Activated CD4-positive, alpha-beta T cell treated with anti-CD3 and anti-CD28 coated beads, Interleukin-2, amount 10 ng/mL, durations not matched to agents 7 days and 5 days (primary cell): ENCODE measurements at regions not wholly inside any gene's neighbourhood (a gene's known extent, or its start where the extent isn't known, plus 50 kb on each side); places are given as distances from the start of the nearest gene placed in this dataset.

Experiments
- CTCF ChIA-PET: fragments of 350-600 bp; sonication (Branson Sonifier 250); formaldehyde crosslinking; loops from one replicate; lab custom pipeline; 2021; ENCODE audit warnings: antibody characterized with exemption; lab: Charles Lee
- POLR2A ChIA-PET: fragments of 350-600 bp; sonication (Branson Sonifier 250); formaldehyde crosslinking; loops from one replicate; lab custom pipeline; 2021; ENCODE audit warnings: antibody characterized with exemption; lab: Charles Lee
- DNase-seq: peaks from one replicate; pipeline ENCODE4 v3.0.0-alpha.2; 2020
- H3K27ac Mint-ChIP-seq: one replicate; pipeline ENCODE4 v1.8.0; 2021; ENCODE audit warnings: mild to moderate bottlenecking, moderate library complexity, mixed read lengths
- H3K27me3 Mint-ChIP-seq: one replicate; pipeline ENCODE4 v1.8.0; 2021; ENCODE audit warnings: mixed read lengths
- H3K36me3 Mint-ChIP-seq: one replicate; pipeline ENCODE4 v1.8.0; 2021; ENCODE audit warnings: low read depth, mixed read lengths
- H3K4me1 Mint-ChIP-seq: one replicate; pipeline ENCODE4 v1.8.0; 2021; ENCODE audit warnings: mixed read lengths
- H3K4me3 Mint-ChIP-seq: one replicate; pipeline ENCODE4 v1.8.0; 2021; ENCODE audit warnings: mild to moderate bottlenecking, moderate library complexity, mixed read lengths
- H3K9me3 Mint-ChIP-seq: one replicate; pipeline ENCODE4 v1.8.0; 2021; ENCODE audit warnings: mixed read lengths

GRCh38 chr5:61912559-61912958, 393.4 kb upstream of the KIF2A start:
- Mint-ChIP-seq H3K36me3 (no peaks in the 10 kb centered on the region), H3K9me3 (no peaks in the 10 kb centered on the region), H3K4me3 (no peak overlapping the region), H3K27me3 (no peaks in the 10 kb centered on the region), H3K27ac (no peak overlapping the region), H3K4me1 (no peaks in the 10 kb centered on the region)
- no peak for DNase-seq
- ChIA-PET CTCF (no interaction called here), POLR2A (no interaction called here)

GRCh38 chr5:61915646-61916045, 390.4 kb upstream of the KIF2A start:
- Mint-ChIP-seq H3K9me3 (no peaks in the 10 kb centered on the region), H3K4me3 (no peak overlapping the region), H3K27me3 (no peaks in the 10 kb centered on the region), H3K27ac (no peak overlapping the region), H3K4me1 (no peaks in the 10 kb centered on the region), H3K36me3 (no peaks in the 10 kb centered on the region)
- no peak for DNase-seq
- POLR2A ChIA-PET, result no interaction called here
- CTCF ChIA-PET, result no interaction called here

GRCh38 chr5:61916621-61917620, 389.1 kb upstream of the KIF2A start:
- ChIA-PET CTCF (interaction anchor here (0.7 kb wide), 2 partner anchors 17 to 28 kb away, joined by 3 read pairs; no protein-coding TSS in a partner anchor), POLR2A (no interaction called here)
- DNase-seq, result no peak

GRCh38 chr5:61918611-61919010, 387.4 kb upstream of the KIF2A start:
- ChIA-PET POLR2A (no interaction called here), CTCF (no interaction called here)
- no peak for DNase-seq
- no peaks in the 10 kb centered on the region for H3K9me3 Mint-ChIP-seq
- no peak overlapping the region for H3K4me3 Mint-ChIP-seq
- no peaks in the 10 kb centered on the region for H3K4me1 Mint-ChIP-seq
- H3K27ac Mint-ChIP-seq, result no peak overlapping the region
- H3K36me3 Mint-ChIP-seq, result no peaks in the 10 kb centered on the region
- H3K27me3 Mint-ChIP-seq, result peaks cover under 1% of the 10 kb centered on the region

More at GRCh38 chr5:61916621-61917620, 389.1 kb upstream of the KIF2A start:
- Mint-ChIP-seq H3K36me3 (no peaks in the 10 kb centered on the region), H3K27me3 (no peaks in the 10 kb centered on the region), H3K9me3 (no peaks in the 10 kb centered on the region), H3K27ac (no peak overlapping the region), H3K4me1 (no peaks in the 10 kb centered on the region), H3K4me3 (no peak overlapping the region)

GRCh38 chr5:61919920-61920319, 386.1 kb upstream of the KIF2A start:
- DNase-seq, result no peak
- peaks cover 3% of the 10 kb centered on the region for H3K27me3 Mint-ChIP-seq
- no peaks in the 10 kb centered on the region for H3K36me3 Mint-ChIP-seq
- no peaks in the 10 kb centered on the region for H3K9me3 Mint-ChIP-seq
- no peak overlapping the region for H3K27ac Mint-ChIP-seq
- no peak overlapping the region for H3K4me3 Mint-ChIP-seq
- ChIA-PET CTCF (no interaction called here), POLR2A (no interaction called here)
- H3K4me1 Mint-ChIP-seq, result no peaks in the 10 kb centered on the region

GRCh38 chr5:61924251-61924650, 381.8 kb upstream of the KIF2A start:
- H3K27me3 Mint-ChIP-seq, result peaks cover 5% of the 10 kb centered on the region
- no peak overlapping the region for H3K27ac Mint-ChIP-seq
- H3K9me3 Mint-ChIP-seq, result no peaks in the 10 kb centered on the region
- CTCF ChIA-PET, result no interaction called here
- POLR2A ChIA-PET, result no interaction called here
- H3K4me1 Mint-ChIP-seq, result no peaks in the 10 kb centered on the region
- H3K4me3 Mint-ChIP-seq, result no peak overlapping the region
- H3K36me3 Mint-ChIP-seq, result no peaks in the 10 kb centered on the region
- DNase-seq, result no peak

- H3K27me3 Mint-ChIP-seq, result peaks cover 5% of the 10 kb centered on the region
- CTCF ChIA-PET, result no interaction called here
- POLR2A ChIA-PET, result no interaction called here
- no peaks in the 10 kb centered on the region for H3K4me1 Mint-ChIP-seq
- DNase-seq, result no peak
- no peaks in the 10 kb centered on the region for H3K9me3 Mint-ChIP-seq
- no peak overlapping the region for H3K4me3 Mint-ChIP-seq
- H3K36me3 Mint-ChIP-seq, result no peaks in the 10 kb centered on the region
- H3K27ac Mint-ChIP-seq, result no peak overlapping the region
These were observed 379.1 kb upstream of the KIF2A start for GRCh38 chr5:61926911-61927310.

- H3K27ac Mint-ChIP-seq, result no peak overlapping the region
- no peaks in the 10 kb centered on the region for H3K9me3 Mint-ChIP-seq
- no peak overlapping the region for H3K4me3 Mint-ChIP-seq
- peaks cover 2% of the 10 kb centered on the region for H3K27me3 Mint-ChIP-seq
- no peaks in the 10 kb centered on the region for H3K36me3 Mint-ChIP-seq
- CTCF ChIA-PET, result interaction anchor here (1.1 kb wide), 1 partner anchor 9 kb away, joined by 4 read pairs; no protein-coding TSS in a partner anchor
- no peak for DNase-seq
- H3K4me1 Mint-ChIP-seq, result no peaks in the 10 kb centered on the region
- POLR2A ChIA-PET, result no interaction called here
These were observed 374.8 kb upstream of the KIF2A start for GRCh38 chr5:61931236-61931635.

- ChIA-PET CTCF (interaction anchor here (0.7 to 1.4 kb wide), 2 partner anchors 17 to 140 kb away, joined by 3 read pairs; no protein-coding TSS in a partner anchor), POLR2A (no interaction called here)
- H3K9me3 Mint-ChIP-seq, result no peaks in the 10 kb centered on the region
- no peaks in the 10 kb centered on the region for H3K36me3 Mint-ChIP-seq
- H3K4me3 Mint-ChIP-seq, result no peak overlapping the region
- peak; percentile 15 for DNase-seq
- peaks cover 2% of the 10 kb centered on the region for H3K27me3 Mint-ChIP-seq
- H3K4me1 Mint-ChIP-seq, result no peaks in the 10 kb centered on the region
- no peak overlapping the region for H3K27ac Mint-ChIP-seq
These were observed 372.0 kb upstream of the KIF2A start for GRCh38 chr5:61933787-61934626.

GRCh38 chr5:61941637-61942036, 364.4 kb upstream of the KIF2A start:
- no peaks in the 10 kb centered on the region for H3K9me3 Mint-ChIP-seq
- no peaks in the 10 kb centered on the region for H3K36me3 Mint-ChIP-seq

GRCh38 chr5:61942462-61943049, 363.4 kb upstream of the KIF2A start:
- no peak overlapping the region for H3K27ac Mint-ChIP-seq
- H3K27me3 Mint-ChIP-seq, result no peaks in the 10 kb centered on the region
- ChIA-PET CTCF (no interaction called here), POLR2A (no interaction called here)
- no peak for DNase-seq
- no peak overlapping the region for H3K4me3 Mint-ChIP-seq
- H3K4me1 Mint-ChIP-seq, result no peaks in the 10 kb centered on the region
- H3K36me3 Mint-ChIP-seq, result no peaks in the 10 kb centered on the region
- no peaks in the 10 kb centered on the region for H3K9me3 Mint-ChIP-seq

More at GRCh38 chr5:61941637-61942036, 364.4 kb upstream of the KIF2A start:
- ChIA-PET CTCF (no interaction called here), POLR2A (no interaction called here)
- no peaks in the 10 kb centered on the region for H3K4me1 Mint-ChIP-seq
- H3K27ac Mint-ChIP-seq, result no peak overlapping the region
- no peaks in the 10 kb centered on the region for H3K27me3 Mint-ChIP-seq
- no peak overlapping the region for H3K4me3 Mint-ChIP-seq
- DNase-seq, result no peak

- Mint-ChIP-seq H3K9me3 (no peaks in the 10 kb centered on the region), H3K4me1 (no peaks in the 10 kb centered on the region), H3K4me3 (no peak overlapping the region), H3K27me3 (no peaks in the 10 kb centered on the region), H3K36me3 (no peaks in the 10 kb centered on the region), H3K27ac (no peak overlapping the region)
- ChIA-PET CTCF (no interaction called here), POLR2A (no interaction called here)
- no peak for DNase-seq
These were observed 362.3 kb upstream of the KIF2A start for GRCh38 chr5:61943713-61944112.
